GM13977 (cell line): ENCODE measurements at regions not wholly inside any gene's neighbourhood (a gene's known extent, or its start where the extent isn't known, plus 50 kb on each side); places are given as distances from the start of the nearest gene placed in this dataset.

ENCODE experiments used
- DNase-seq: peaks from one replicate; pipeline ENCODE4 v3.0.0; 2012; ENCODE audit warnings: low spot score
- CTCF ChIP-seq: IDR thresholded peaks from 2 replicates; pipeline ENCODE4 v1.5.1; 2012; ENCODE audit warnings: mild to moderate bottlenecking, control low read depth; ENCODE audit not compliant: insufficient read depth; ENCODE audit errors: extremely low read depth, missing control alignments
- in situ Hi-C: fragments of 300-500 bp; cut with MboI; formaldehyde crosslinking; loops from one replicate; pipeline ENCODE4 v1.12.0; 2022; ENCODE audit warnings: low sequenced_read_pairs, low pct_unique_long_range_greater_than_20kb, mixed read lengths, inconsistent platforms; ENCODE audit not compliant: unreplicated experiment

- no peak for DNase-seq
- no peak for TF ChIP-seq CTCF
- in situ Hi-C loops, result no loop called here
Observed at GRCh38 chr6:4565301-4566250, 210.6 kb upstream of the CDYL start.

GRCh38 chr6:4564801-4565271 is 211.4 kb upstream of the CDYL start:
- in situ Hi-C loops, result no loop called here
- no peak for TF ChIP-seq CTCF
- no peak for DNase-seq

- no peak for TF ChIP-seq CTCF
- DNase-seq, result no peak
- in situ Hi-C loops, result no loop called here
Observed at GRCh38 chr6:4563877-4564276, 212.3 kb upstream of the CDYL start.

GRCh38 chr6:4563156-4563555 is 213.0 kb upstream of the CDYL start:
- in situ Hi-C loops, result no loop called here
- TF ChIP-seq CTCF, result no peak
- no peak for DNase-seq

- in situ Hi-C loops, result no loop called here
- no peak for TF ChIP-seq CTCF
- DNase-seq, result no peak
Observed at GRCh38 chr6:4561773-4562400, 214.3 kb upstream of the CDYL start.

- no peak for DNase-seq
- in situ Hi-C loops, result no loop called here
- TF ChIP-seq CTCF, result no peak
Observed at GRCh38 chr6:4561078-4561435, 215.1 kb upstream of the CDYL start.
